ENCODE measurements at regions not wholly inside any gene's neighbourhood (a gene's known extent, or its start where the extent isn't known, plus 50 kb on each side); places are given as distances from the start of the nearest gene placed in this dataset.

DNA sequence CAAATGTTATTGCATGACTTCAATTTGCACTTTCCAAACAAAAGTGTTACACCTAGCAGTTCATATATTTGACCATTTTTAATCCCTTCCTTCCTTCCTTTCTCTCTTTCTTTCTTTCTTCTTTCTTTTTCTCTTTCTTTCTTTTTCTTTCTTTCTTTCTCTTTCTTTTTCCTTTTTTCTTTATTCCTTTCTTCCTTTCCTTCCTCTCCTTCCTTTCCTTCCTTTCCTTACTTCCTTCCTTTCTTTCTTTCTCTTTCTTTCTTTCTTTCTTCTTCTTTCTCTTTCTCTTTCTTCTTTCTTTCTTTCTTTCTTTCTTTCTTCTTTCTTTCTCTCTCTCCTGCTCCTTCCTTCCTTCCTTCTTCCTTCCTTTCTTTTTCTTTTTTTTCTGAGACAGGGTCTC, 146.7 kb upstream of the ALKAL2 start:
- Histone ChIP-seq H3K27ac (no peak overlapping the region), H3K9me3 (no peaks in the 10 kb centered on the region), H3K27me3 (replicated peaks; ENCODE audit: insufficient read depth) (no peaks in the 10 kb centered on the region), H3K4me3 (no peak overlapping the region), H3K4me1 (ENCODE audit: control insufficient read depth in 1 of 2, low read depth in 2 of 2) (no peaks in the 10 kb centered on the region), H3K36me3 (no peaks in the 10 kb centered on the region)
- ATAC-seq (ENCODE audit: insufficient number of reproducible peaks, low FRiP score, low read depth) (no peak), DNase-seq (ENCODE audit: low spot score) (no peak)
- TF ChIP-seq, protein P1, sequence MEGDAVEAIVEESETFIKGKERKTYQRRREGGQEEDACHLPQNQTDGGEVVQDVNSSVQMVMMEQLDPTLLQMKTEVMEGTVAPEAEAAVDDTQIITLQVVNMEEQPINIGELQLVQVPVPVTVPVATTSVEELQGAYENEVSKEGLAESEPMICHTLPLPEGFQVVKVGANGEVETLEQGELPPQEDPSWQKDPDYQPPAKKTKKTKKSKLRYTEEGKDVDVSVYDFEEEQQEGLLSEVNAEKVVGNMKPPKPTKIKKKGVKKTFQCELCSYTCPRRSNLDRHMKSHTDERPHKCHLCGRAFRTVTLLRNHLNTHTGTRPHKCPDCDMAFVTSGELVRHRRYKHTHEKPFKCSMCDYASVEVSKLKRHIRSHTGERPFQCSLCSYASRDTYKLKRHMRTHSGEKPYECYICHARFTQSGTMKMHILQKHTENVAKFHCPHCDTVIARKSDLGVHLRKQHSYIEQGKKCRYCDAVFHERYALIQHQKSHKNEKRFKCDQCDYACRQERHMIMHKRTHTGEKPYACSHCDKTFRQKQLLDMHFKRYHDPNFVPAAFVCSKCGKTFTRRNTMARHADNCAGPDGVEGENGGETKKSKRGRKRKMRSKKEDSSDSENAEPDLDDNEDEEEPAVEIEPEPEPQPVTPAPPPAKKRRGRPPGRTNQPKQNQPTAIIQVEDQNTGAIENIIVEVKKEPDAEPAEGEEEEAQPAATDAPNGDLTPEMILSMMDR (IDR thresholded peaks at IDR 0.05): no peak

DNA sequence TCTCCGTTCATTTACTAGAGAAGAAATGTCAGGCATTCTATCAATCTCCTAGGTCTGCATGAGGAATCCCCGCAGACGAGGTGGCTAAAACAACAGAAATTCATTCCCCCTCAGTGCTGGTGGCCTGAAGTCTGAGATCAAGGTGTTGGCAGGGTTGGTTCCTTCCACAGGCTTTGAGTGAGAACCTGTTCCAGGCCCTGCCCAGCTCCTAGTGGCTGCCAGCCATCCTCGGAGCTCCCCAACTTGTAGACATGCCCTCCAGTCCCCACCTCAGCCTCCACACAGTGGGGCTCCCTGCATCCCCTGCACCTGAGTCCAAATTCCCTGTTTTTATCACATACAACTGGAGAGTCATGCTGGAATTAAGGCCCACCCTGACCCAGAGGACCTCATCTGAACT, 145.3 kb upstream of the ALKAL2 start:
- Histone ChIP-seq H3K27me3 (replicated peaks; ENCODE audit: insufficient read depth) (no peaks in the 10 kb centered on the region), H3K27ac (no peak overlapping the region), H3K4me3 (no peak overlapping the region), H3K36me3 (no peaks in the 10 kb centered on the region), H3K9me3 (no peaks in the 10 kb centered on the region), H3K4me1 (ENCODE audit: control insufficient read depth in 1 of 2, low read depth in 2 of 2) (no peaks in the 10 kb centered on the region)
- no peak for DNase-seq (ENCODE audit: low spot score)
- ATAC-seq (ENCODE audit: insufficient number of reproducible peaks, low FRiP score, low read depth): no peak
- TF ChIP-seq, protein P1 (IDR thresholded peaks at IDR 0.05): no peak

DNA sequence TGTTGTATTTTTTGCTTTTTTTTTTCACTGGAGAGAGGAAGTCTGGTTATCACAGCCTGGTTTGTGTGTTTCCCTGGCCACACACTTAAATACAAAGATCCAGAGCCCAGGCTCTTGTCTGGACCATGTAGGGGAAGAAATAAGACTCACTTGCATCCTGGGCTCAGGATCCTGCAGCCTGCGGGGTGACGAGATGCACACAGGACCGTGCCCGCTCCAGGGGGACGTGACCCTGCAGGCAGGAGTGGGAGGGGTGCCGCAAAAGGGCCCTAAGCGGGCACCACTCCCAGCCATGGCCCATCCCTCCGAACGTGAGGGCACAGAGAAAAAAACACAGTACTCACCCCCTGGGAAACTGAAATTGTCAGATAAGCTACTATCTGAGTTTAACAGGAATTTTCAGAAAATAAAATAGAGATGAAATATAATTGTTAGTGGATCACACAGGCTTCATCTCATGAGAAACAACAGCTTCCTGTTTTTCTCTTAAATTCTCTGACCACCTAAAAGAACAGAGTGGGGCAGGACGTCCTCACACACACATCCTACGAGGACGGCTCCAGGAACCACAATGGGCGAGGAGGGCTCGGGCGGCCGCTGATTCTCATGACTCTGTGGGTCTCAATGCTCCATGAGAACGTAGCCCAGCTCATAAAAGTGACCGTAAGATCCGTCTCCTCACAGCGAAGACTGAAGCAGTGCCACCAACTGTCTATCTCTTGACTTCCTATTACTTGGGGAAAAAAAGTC, 142.6 kb upstream of the ALKAL2 start:
- TF ChIP-seq, protein P1 (IDR thresholded peaks at IDR 0.05): no peak
- no peaks in the 10 kb centered on the region for H3K9me3 ChIP-seq
- H3K36me3 ChIP-seq: no peaks in the 10 kb centered on the region
- ATAC-seq (ENCODE audit: insufficient number of reproducible peaks, low FRiP score, low read depth) (no peak), DNase-seq (ENCODE audit: low spot score) (no peak)
- no peaks in the 10 kb centered on the region for H3K4me1 ChIP-seq (ENCODE audit: control insufficient read depth in 1 of 2, low read depth in 2 of 2)
- no peak overlapping the region for H3K27ac ChIP-seq
- H3K27me3 ChIP-seq (replicated peaks; ENCODE audit: insufficient read depth): no peaks in the 10 kb centered on the region
- H3K4me3 ChIP-seq: no peak overlapping the region

DNA sequence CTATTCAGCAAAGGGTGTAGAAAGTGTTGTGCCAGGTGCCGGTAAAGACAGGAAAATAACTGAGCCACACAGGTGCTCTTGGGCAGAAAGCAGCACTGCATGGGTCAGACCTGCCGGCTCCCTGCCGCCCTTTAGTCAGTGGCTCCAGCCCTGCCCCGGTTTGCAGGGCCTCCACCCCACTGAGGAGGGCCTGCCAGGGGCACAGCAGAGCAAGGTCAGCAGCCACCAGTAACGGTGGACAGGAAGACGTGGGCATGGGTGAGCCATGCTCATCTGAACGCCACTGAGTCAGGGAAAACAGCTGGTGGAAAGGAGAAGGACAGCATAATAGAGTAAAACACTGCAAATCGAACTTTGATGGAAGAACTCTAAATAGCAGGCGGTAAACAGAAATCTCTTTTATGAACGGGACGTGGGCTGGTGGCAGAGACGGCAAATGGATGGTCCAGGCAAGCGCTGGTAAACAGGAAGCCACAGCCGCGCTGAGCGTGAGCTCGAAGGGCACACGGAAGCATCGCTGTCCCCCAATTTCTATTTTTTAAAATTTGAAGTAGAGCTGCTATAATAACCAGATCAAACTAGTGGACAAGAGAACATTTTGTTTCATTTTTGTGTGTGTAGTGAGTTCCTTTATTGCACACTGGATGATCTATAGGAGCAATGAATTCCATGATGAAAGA, 141.8 kb upstream of the ALKAL2 start:
- Histone ChIP-seq H3K9me3 (no peaks in the 10 kb centered on the region), H3K36me3 (no peaks in the 10 kb centered on the region), H3K4me1 (ENCODE audit: control insufficient read depth in 1 of 2, low read depth in 2 of 2) (no peaks in the 10 kb centered on the region), H3K27me3 (replicated peaks; ENCODE audit: insufficient read depth) (no peaks in the 10 kb centered on the region), H3K4me3 (no peak overlapping the region), H3K27ac (no peak overlapping the region)
- TF ChIP-seq, protein P1 (IDR thresholded peaks at IDR 0.05): no peak
- DNase-seq (ENCODE audit: low spot score) (no peak), ATAC-seq (ENCODE audit: insufficient number of reproducible peaks, low FRiP score, low read depth) (no peak)

DNA sequence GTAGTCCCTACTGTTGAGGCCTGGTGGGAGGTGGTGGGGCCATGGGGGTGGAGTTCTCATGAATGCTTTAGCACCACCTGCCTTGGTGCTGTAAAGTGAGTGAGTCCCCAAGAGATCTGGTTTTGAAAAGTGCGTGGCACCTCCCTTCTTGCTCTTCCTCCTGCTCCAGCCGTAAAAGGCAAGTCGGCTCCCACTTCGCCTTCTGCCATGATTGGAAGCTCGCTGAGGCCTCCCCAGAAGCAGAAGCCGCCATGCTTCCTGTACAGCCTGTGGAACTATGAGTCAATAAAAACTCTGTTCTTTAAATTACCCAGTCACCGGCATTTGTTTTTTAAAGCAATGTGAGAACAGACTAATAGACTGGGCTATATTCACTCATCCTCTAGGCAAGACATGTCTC, 141.3 kb upstream of the ALKAL2 start:
- Histone ChIP-seq H3K4me1 (ENCODE audit: control insufficient read depth in 1 of 2, low read depth in 2 of 2) (no peaks in the 10 kb centered on the region), H3K27ac (no peak overlapping the region), H3K9me3 (no peaks in the 10 kb centered on the region), H3K27me3 (replicated peaks; ENCODE audit: insufficient read depth) (no peaks in the 10 kb centered on the region), H3K36me3 (no peaks in the 10 kb centered on the region), H3K4me3 (no peak overlapping the region)
- no peak for ATAC-seq (ENCODE audit: insufficient number of reproducible peaks, low FRiP score, low read depth)
- no peak for DNase-seq (ENCODE audit: low spot score)
- TF ChIP-seq, protein P1 (IDR thresholded peaks at IDR 0.05): no peak
